Astrocyte (in vitro differentiated cells and primary cell): ENCODE measurements at regions not wholly inside any gene's neighbourhood (a gene's known extent, or its start where the extent isn't known, plus 50 kb on each side); places are given as distances from the start of the nearest gene placed in this dataset.

Experiments used
- DNase-seq: peaks from one replicate; pipeline ENCODE4 v3.0.0-alpha.2; 2010; ENCODE audit warnings: low read depth
- FAIRE-seq: peaks from 2 replicates; lab custom pipeline; 2011; peaks lifted over from hg19 to GRCh38; lab: Jason Lieb, UNC
- H2AFZ ChIP-seq: 2 replicates; pipeline ENCODE4 v1.6.0; 2012; ENCODE audit warnings: low read depth, low read length, inconsistent platforms
- H3K27ac ChIP-seq: 2 replicates; pipeline ENCODE4 v1.5.1; 2011; ENCODE audit warnings: low read depth, low read length, inconsistent platforms
- H3K27me3 ChIP-seq: 2 replicates; pipeline ENCODE4 v1.6.0; 2011; ENCODE audit warnings: low read length, inconsistent platforms; ENCODE audit not compliant: insufficient read depth
- H3K36me3 ChIP-seq: 2 replicates; pipeline ENCODE4 v1.5.1; 2011; ENCODE audit warnings: low read length, inconsistent platforms; ENCODE audit not compliant: insufficient read depth
- H3K4me1 ChIP-seq: 2 replicates; pipeline ENCODE4 v1.5.1; 2011; ENCODE audit warnings: low read length, inconsistent platforms; ENCODE audit not compliant: insufficient read depth
- H3K4me2 ChIP-seq: 2 replicates; pipeline ENCODE4 v1.6.0; 2012; ENCODE audit warnings: low read length, inconsistent platforms
- H3K4me3 ChIP-seq: 2 replicates; pipeline ENCODE4 v1.5.1; 2011; ENCODE audit warnings: low read depth, mild to moderate bottlenecking, low read length, inconsistent platforms; ENCODE audit not compliant: insufficient read depth
- H3K79me2 ChIP-seq: 2 replicates; pipeline ENCODE4 v1.6.0; 2012; ENCODE audit warnings: mild to moderate bottlenecking, low read length, inconsistent platforms; ENCODE audit not compliant: insufficient read depth
- H3K9ac ChIP-seq: 2 replicates; pipeline ENCODE4 v1.6.0; 2012; ENCODE audit warnings: mild to moderate bottlenecking, low read length, inconsistent platforms
- H3K9me3 ChIP-seq: 2 replicates; pipeline ENCODE4 v1.5.1; 2012; ENCODE audit warnings: low read depth, mild to moderate bottlenecking, low read length, inconsistent platforms; ENCODE audit not compliant: insufficient read depth
- H4K20me1 ChIP-seq: 2 replicates; pipeline ENCODE4 v1.6.0; 2012; ENCODE audit warnings: low read length, inconsistent platforms; ENCODE audit not compliant: insufficient read depth
- H3K27ac Mint-ChIP-seq: one replicate; pipeline ENCODE4 v1.8.0; 2021; ENCODE audit warnings: mild to moderate bottlenecking, mixed read lengths; ENCODE audit not compliant: unreplicated experiment
- H3K27me3 Mint-ChIP-seq: one replicate; pipeline ENCODE4 v1.8.0; 2021; ENCODE audit warnings: low read depth, mixed read lengths; ENCODE audit not compliant: unreplicated experiment
- H3K36me3 Mint-ChIP-seq: one replicate; pipeline ENCODE4 v1.8.0; 2021; ENCODE audit warnings: low read depth, mixed read lengths; ENCODE audit not compliant: unreplicated experiment
- H3K4me1 Mint-ChIP-seq: one replicate; pipeline ENCODE4 v1.8.0; 2021; ENCODE audit warnings: low read depth, mixed read lengths; ENCODE audit not compliant: unreplicated experiment
- H3K4me3 Mint-ChIP-seq: one replicate; pipeline ENCODE4 v1.8.0; 2021; ENCODE audit warnings: mild to moderate bottlenecking, moderate library complexity, mixed read lengths; ENCODE audit not compliant: unreplicated experiment
- H3K9me3 Mint-ChIP-seq: one replicate; pipeline ENCODE4 v1.8.0; 2021; ENCODE audit warnings: mild to moderate bottlenecking, mixed read lengths; ENCODE audit not compliant: unreplicated experiment
- CTCF ChIP-seq: IDR thresholded peaks from 2 replicates; pipeline ENCODE4 v1.5.1; 2011; ENCODE audit warnings: low read depth, mild to moderate bottlenecking, inconsistent platforms, low read length, moderate library complexity; ENCODE audit not compliant: insufficient read depth
- EZH2 ChIP-seq: IDR thresholded peaks from 2 replicates; pipeline ENCODE4 v1.6.1; 2012; ENCODE audit warnings: mild to moderate bottlenecking, low read length, inconsistent platforms; ENCODE audit not compliant: insufficient read depth

DNA sequence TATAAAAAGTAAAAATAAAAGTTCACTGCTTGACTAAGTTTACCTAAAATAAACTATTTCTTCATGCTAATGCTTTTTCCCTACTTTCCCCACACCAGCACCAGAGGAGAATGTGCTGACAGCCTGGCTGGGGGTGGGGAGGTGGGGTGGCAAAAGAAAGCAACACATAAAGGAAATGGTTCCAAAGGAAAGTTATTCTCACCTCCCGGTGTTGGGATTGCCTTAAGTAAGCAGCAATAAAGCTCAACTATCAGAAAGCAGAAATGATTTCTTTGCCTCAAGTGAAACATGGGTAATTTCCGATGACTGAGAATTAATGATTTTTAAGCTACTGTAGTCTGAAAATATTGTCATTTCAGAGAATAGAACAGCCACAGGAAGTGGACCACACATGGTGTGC is 84.5 kb upstream of the DKK2 start:
- H3K4me2 ChIP-seq = no peak overlapping the region

DNA sequence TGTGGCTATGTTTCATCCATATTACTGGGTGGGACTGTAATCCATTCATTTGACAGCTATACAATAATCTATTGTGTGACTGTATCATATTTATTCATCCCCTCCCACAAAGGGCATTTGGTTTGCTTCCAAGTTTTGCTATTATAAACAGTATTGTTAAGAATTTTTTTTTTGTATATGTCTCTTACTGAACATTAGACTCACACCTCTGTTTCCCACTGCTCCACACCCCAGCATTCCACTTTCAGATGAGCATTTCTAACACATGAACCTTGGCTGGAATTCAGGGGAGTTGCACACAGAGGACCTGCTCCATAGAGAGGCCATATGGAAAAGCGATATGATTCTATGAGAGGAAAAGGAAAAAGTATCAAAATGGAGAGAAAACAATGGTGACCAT is 81.6 kb upstream of the DKK2 start:
- no peaks in the 10 kb centered on the region for H3K36me3 ChIP-seq
- Mint-ChIP-seq H3K4me3 (no peak overlapping the region), H3K27ac (no peak overlapping the region), H3K36me3 (no peaks in the 10 kb centered on the region), H3K9me3 (peaks cover 1% of the 10 kb centered on the region), H3K4me1 (peaks cover 5% of the 10 kb centered on the region), H3K27me3 (no peaks in the 10 kb centered on the region)
- no peak for FAIRE-seq
- H3K27ac ChIP-seq = no peak overlapping the region
- no peaks in the 10 kb centered on the region for H3K27me3 ChIP-seq
- H3K4me2 ChIP-seq = no peak overlapping the region
- no peaks in the 10 kb centered on the region for H3K9me3 ChIP-seq
- no peak overlapping the region for H3K4me3 ChIP-seq
- DNase-seq = no peak
- no peaks in the 10 kb centered on the region for H3K4me1 ChIP-seq
- no peaks in the 10 kb centered on the region for H4K20me1 ChIP-seq
- H3K9ac ChIP-seq = no peak overlapping the region
- no peak overlapping the region for H2AFZ ChIP-seq
- no peaks in the 10 kb centered on the region for H3K79me2 ChIP-seq
- no peak for TF ChIP-seq EZH2
- TF ChIP-seq CTCF = no peak

More for the DNA sequence above, 84.5 kb upstream of the DKK2 start:
- Histone ChIP-seq H3K9me3 (no peaks in the 10 kb centered on the region), H4K20me1 (no peaks in the 10 kb centered on the region), H3K36me3 (no peaks in the 10 kb centered on the region), H3K4me1 (no peaks in the 10 kb centered on the region), H3K27ac (no peak overlapping the region), H3K9ac (no peak overlapping the region), H3K4me3 (no peak overlapping the region), H3K79me2 (no peaks in the 10 kb centered on the region), H2AFZ (no peak overlapping the region), H3K27me3 (no peaks in the 10 kb centered on the region)
- DNase-seq (no peak), FAIRE-seq (no peak)
- Mint-ChIP-seq H3K4me3 (no peak overlapping the region), H3K9me3 (no peaks in the 10 kb centered on the region), H3K36me3 (no peaks in the 10 kb centered on the region), H3K27me3 (no peaks in the 10 kb centered on the region), H3K27ac (peak overlapping the region; percentile 63), H3K4me1 (peaks cover 5% of the 10 kb centered on the region)
- TF ChIP-seq EZH2 (no peak), CTCF (no peak)

GRCh38 chr4:107115185-107115847 is 79.2 kb upstream of the DKK2 start:
- Histone ChIP-seq H3K9me3 (no peaks in the 10 kb centered on the region), H2AFZ (no peak overlapping the region), H3K4me3 (no peak overlapping the region), H3K36me3 (no peaks in the 10 kb centered on the region), H3K27ac (no peak overlapping the region), H3K27me3 (no peaks in the 10 kb centered on the region), H3K4me1 (no peaks in the 10 kb centered on the region), H3K4me2 (no peak overlapping the region), H3K79me2 (no peaks in the 10 kb centered on the region), H3K9ac (no peak overlapping the region), H4K20me1 (no peaks in the 10 kb centered on the region)
- Mint-ChIP-seq H3K4me3 (no peak overlapping the region), H3K27me3 (no peaks in the 10 kb centered on the region), H3K27ac (no peak overlapping the region), H3K36me3 (no peaks in the 10 kb centered on the region), H3K9me3 (peaks cover 3% of the 10 kb centered on the region), H3K4me1 (peaks cover 3% of the 10 kb centered on the region)
- no peak for TF ChIP-seq EZH2
- TF ChIP-seq CTCF = no peak
- no peak for FAIRE-seq
- peak; percentile 61 for DNase-seq
